ENCODE measurements at regions not wholly inside any gene's neighbourhood (a gene's known extent, or its start where the extent isn't known, plus 50 kb on each side); places are given as distances from the start of the nearest gene placed in this dataset.
A peak's percentile ranks its signal among the peaks of the same experiment; 100 is the strongest.

DNA sequence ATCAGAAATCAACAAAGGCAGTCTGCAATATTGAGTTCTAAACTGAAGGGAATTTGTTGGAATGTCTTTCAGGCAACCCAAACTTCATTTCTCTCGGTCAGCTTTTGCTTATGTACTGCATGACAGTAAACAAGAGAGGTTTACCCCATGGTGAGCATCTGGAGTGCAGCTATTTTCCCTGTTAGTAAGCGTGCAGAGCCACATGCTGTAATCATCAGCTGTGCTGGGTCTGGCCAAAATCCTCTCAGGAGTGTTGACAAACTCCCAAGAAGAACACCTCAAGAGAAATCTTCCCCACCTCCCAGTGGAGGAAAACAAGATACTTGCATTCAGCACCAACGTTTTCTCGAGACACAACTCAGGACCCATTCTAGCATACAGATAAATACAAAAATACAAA lies 83.6 kb upstream of the ADAMTSL1 start (continued):
- TF ChIP-seq, protein P1, sequence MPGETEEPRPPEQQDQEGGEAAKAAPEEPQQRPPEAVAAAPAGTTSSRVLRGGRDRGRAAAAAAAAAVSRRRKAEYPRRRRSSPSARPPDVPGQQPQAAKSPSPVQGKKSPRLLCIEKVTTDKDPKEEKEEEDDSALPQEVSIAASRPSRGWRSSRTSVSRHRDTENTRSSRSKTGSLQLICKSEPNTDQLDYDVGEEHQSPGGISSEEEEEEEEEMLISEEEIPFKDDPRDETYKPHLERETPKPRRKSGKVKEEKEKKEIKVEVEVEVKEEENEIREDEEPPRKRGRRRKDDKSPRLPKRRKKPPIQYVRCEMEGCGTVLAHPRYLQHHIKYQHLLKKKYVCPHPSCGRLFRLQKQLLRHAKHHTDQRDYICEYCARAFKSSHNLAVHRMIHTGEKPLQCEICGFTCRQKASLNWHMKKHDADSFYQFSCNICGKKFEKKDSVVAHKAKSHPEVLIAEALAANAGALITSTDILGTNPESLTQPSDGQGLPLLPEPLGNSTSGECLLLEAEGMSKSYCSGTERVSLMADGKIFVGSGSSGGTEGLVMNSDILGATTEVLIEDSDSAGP (CRISPR knock-in tag; IDR thresholded peaks at IDR 0.05; ENCODE audit: borderline replicate concordance) = no peak

DNA sequence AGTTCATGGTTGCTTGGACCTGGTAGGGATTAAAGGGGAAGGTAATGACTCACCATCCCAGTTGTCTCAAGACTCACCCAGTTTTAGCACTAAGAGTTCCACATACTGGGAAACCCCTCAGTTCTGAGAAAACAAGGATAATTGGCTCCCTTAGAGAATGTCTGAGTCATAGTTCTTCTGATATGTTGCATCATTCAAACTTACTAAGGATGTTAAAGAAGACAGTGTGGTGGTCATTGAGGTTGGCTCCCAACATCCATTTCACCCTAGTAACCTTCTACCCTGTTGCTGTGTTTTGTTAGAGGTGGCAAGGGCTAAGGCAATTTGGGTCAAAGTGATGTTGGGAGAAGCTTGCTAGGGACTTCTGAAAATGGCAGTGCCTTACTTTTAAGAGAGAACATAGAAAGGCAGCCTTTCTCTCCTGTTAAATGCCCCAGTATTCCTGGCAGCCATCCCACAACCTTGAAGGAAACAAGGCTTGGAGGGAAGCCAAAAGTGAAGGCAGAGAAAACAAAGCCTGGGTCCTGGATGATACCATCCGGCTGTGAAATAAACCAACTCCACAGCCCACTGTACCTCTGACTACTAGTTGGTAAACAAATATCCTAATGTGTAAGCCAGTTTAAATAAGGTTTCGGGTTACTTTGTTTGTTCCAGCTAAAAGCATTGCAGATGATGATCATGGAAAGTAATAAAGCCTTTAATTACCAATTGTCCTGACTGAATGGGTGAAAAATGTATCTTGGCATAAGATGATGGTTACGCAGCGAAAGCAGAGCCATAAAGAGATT lies 80.4 kb upstream of the ADAMTSL1 start:
- H3K79me2 ChIP-seq (ENCODE audit: insufficient read depth, low read length) = no peaks in the 10 kb centered on the region
- H3K4me3 ChIP-seq (replicated peaks in 1 of 3; ENCODE audit: insufficient read depth in 1 of 3, low read depth in 2 of 3, low read length in 3 of 3) = no peak overlapping the region
- no peaks in the 10 kb centered on the region for H3K4me1 ChIP-seq (ENCODE audit: insufficient read depth, low read length)
- ATAC-seq (no peak), FAIRE-seq (no peak), DNase-seq (ENCODE audit: low spot score) (peak; percentile 1)
- no peak overlapping the region for H3K4me2 ChIP-seq (ENCODE audit: low read depth, low read length)
- H3K9me3 ChIP-seq (ENCODE audit: low read length) = no peaks in the 10 kb centered on the region
- no peaks in the 10 kb centered on the region for H3K36me3 ChIP-seq (replicated peaks in 1 of 2; ENCODE audit: control insufficient read depth in 1 of 2, insufficient read depth in 2 of 2, low read length in 2 of 2)
- BruUV-seq (replicated peaks) = no TSS peak
- WGBS (ENCODE audit: low lambda C conversion rate) = 16% methylated on average over 4 of the region's 4 CpGs
- ChIA-PET CTCF (ENCODE audit: low intra/inter-chr PET ratio, low total read pairs) (no interaction called here), POLR2A (no interaction called here)
- H3K27ac ChIP-seq (ENCODE audit: extremely low read length, insufficient read depth, low read length) = no peak overlapping the region
- no peaks in the 10 kb centered on the region for H4K20me1 ChIP-seq (ENCODE audit: insufficient read depth, low read length)
- H3K27me3 ChIP-seq (ENCODE audit: control insufficient read depth in 1 of 2, insufficient read depth in 2 of 2, low read length in 2 of 2) = no peaks in the 10 kb centered on the region
- intact Hi-C loops (cut with micrococcal nuclease; ENCODE audit: unreplicated experiment) = no loop called here
- no peak overlapping the region for H3K9ac ChIP-seq (ENCODE audit: insufficient read depth, low read depth, low read length)
- TF ChIP-seq SPEN (CRISPR knock-in tag; IDR thresholded peaks at IDR 0.05; ENCODE audit: low read depth) (no peak), NFIC (IDR thresholded peaks at IDR 0.05; ENCODE audit: low read length) (no peak)
- TF ChIP-seq, protein P2, sequence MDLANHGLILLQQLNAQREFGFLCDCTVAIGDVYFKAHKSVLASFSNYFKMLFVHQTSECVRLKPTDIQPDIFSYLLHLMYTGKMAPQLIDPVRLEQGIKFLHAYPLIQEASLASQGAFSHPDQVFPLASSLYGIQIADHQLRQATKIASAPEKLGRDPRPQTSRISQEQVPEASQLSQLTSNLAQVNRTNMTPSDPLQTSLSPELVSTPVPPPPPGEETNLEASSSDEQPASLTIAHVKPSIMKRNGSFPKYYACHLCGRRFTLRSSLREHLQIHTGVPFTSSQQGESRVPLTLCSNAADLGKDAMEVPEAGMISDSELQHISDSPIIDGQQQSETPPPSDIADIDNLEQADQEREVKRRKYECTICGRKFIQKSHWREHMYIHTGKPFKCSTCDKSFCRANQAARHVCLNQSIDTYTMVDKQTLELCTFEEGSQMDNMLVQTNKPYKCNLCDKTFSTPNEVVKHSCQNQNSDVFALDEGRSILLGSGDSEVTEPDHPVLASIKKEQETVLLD (CRISPR knock-in tag; IDR thresholded peaks at IDR 0.05; ENCODE audit: low read depth) = no peak
- in situ Hi-C loops (cut with HindIII; ENCODE audit: extremely low pct_ligation_motif_present, low pct_unique_long_range_greater_than_20kb) = no loop called here
- no peak overlapping the region for H2AFZ ChIP-seq (ENCODE audit: low read length)

Measured in HepG2 (cell line).